Endothelial cell of umbilical vein (primary cell): ENCODE measurements at regions not wholly inside any gene's neighbourhood (a gene's known extent, or its start where the extent isn't known, plus 50 kb on each side); places are given as distances from the start of the nearest gene placed in this dataset.

ENCODE experiments used
- BruUV-seq: library from RNA; stranded (reverse); fragments of 400-500 nt; replicated peaks from 2 replicates; lab custom pipeline; 2021; lab: Mats Ljungman, UMichigan
- CTCF ChIA-PET: fragments of 300-600, 350-600 bp; sonication (Branson Sonifier 250); formaldehyde crosslinking; loops from one replicate; lab custom pipeline; 2021; ENCODE audit warnings: antibody characterized with exemption, inconsistent platforms; lab: Charles Lee
- POLR2A ChIA-PET: fragments of 300-600, 350-600 bp; sonication (Branson Sonifier 250); formaldehyde crosslinking; loops from one replicate; lab custom pipeline; 2021; ENCODE audit warnings: antibody characterized with exemption, inconsistent platforms; lab: Charles Lee
- DNase-seq: peaks from one replicate; pipeline ENCODE4 v3.0.0-alpha.2; 2011; ENCODE audit warnings: low read depth, low spot score
- FAIRE-seq: peaks from 2 replicates; lab custom pipeline; 2011; peaks lifted over from hg19 to GRCh38; lab: Jason Lieb, UNC
- H2AFZ ChIP-seq: 2 replicates; pipeline ENCODE4 v1.6.0; 2012; ENCODE audit warnings: low read depth, low read length, control low read depth, inconsistent platforms
- H3K27ac ChIP-seq: 2 replicates; pipeline ENCODE4 v1.5.1; 2011; ENCODE audit warnings: low read depth, mild to moderate bottlenecking, control low read depth, low read length, moderate library complexity; ENCODE audit not compliant: insufficient read depth
- H3K27me3 ChIP-seq, 2 experiments: 2 replicates each; pipeline versions ENCODE4 v1.6.0 to v1.6.1; 2011; ENCODE audit warnings: low read length in 2 of 2, mixed read lengths in 1 of 2; ENCODE audit not compliant: control insufficient read depth in 2 of 2, insufficient read depth in 2 of 2
- H3K36me3 ChIP-seq, 2 experiments: 2 replicates in 1 of 2; 3 replicates in 1 of 2; pipeline ENCODE4 v1.5.1; 2011; ENCODE audit warnings: low read length in 2 of 2, mild to moderate bottlenecking in 1 of 2, moderate library complexity in 1 of 2; ENCODE audit not compliant: control insufficient read depth in 2 of 2, insufficient read depth in 2 of 2; ENCODE audit errors: extremely low read depth in 1 of 2
- H3K4me1 ChIP-seq: 3 replicates; pipeline ENCODE4 v1.5.1; 2011; ENCODE audit warnings: mild to moderate bottlenecking, low read length; ENCODE audit not compliant: control insufficient read depth, insufficient read depth; ENCODE audit errors: extremely low read depth
- H3K4me2 ChIP-seq: 2 replicates; pipeline ENCODE4 v1.6.1; 2011; ENCODE audit warnings: low read length, control low read depth, mixed read lengths; ENCODE audit not compliant: insufficient read depth
- H3K4me3 ChIP-seq, 3 experiments: fragments of 200-600 bp in 1 of 3; sonication (generic), shearing (Covaris generic) in 1 of 3; replicated peaks in 1 of 3; 2 replicates each; pipeline ENCODE4 v1.5.1; 2011 to 2016; ENCODE audit warnings: control low read depth in 3 of 3, low read length in 3 of 3, mild to moderate bottlenecking in 2 of 3, inconsistent platforms in 1 of 3, low read depth in 1 of 3, moderate library complexity in 1 of 3; ENCODE audit not compliant: insufficient read depth in 1 of 3
- H3K79me2 ChIP-seq: 2 replicates; pipeline ENCODE4 v1.6.0; 2012; ENCODE audit warnings: low read length, inconsistent platforms; ENCODE audit not compliant: control insufficient read depth, insufficient read depth
- H3K9ac ChIP-seq: replicated peaks from 2 replicates; pipeline ENCODE3; 2011; ENCODE audit warnings: low read length, control low read depth; ENCODE audit not compliant: insufficient read depth; ENCODE audit errors: extremely low read depth
- H3K9me1 ChIP-seq: replicated peaks from 3 replicates; pipeline ENCODE4 v1.6.0; 2011; ENCODE audit warnings: mild to moderate bottlenecking, low read length; ENCODE audit not compliant: control insufficient read depth, insufficient read depth; ENCODE audit errors: extremely low read depth
- H3K9me3 ChIP-seq: replicated peaks from 2 replicates; pipeline ENCODE4 v1.5.1; 2012; ENCODE audit warnings: low read length, inconsistent platforms; ENCODE audit not compliant: control insufficient read depth, insufficient read depth
- H4K20me1 ChIP-seq: replicated peaks from 2 replicates; pipeline ENCODE3; 2011; ENCODE audit warnings: mild to moderate bottlenecking, low read length; ENCODE audit not compliant: control insufficient read depth, insufficient read depth; ENCODE audit errors: extremely low read depth
- EZH2 ChIP-seq: IDR thresholded peaks from 2 replicates; pipeline ENCODE4 v1.6.1; 2012; ENCODE audit warnings: borderline replicate concordance, low read depth, mild to moderate bottlenecking, moderate library complexity, low read length, inconsistent platforms; ENCODE audit not compliant: severe bottlenecking
- FOS ChIP-seq: IDR thresholded peaks from 2 replicates; pipeline ENCODE4 v1.6.1; 2011; ENCODE audit warnings: mild to moderate bottlenecking, low read length, moderate library complexity, borderline replicate concordance; ENCODE audit not compliant: insufficient read depth
- GATA2 ChIP-seq: IDR thresholded peaks from 2 replicates; pipeline ENCODE4 v1.7.0; 2011; ENCODE audit warnings: low read depth, mild to moderate bottlenecking, moderate library complexity, mixed read lengths, low read length; ENCODE audit not compliant: insufficient read length, insufficient read depth
- JUN ChIP-seq: IDR thresholded peaks from 2 replicates; pipeline ENCODE4 v1.6.1; 2011; ENCODE audit warnings: borderline replicate concordance, low read depth; ENCODE audit not compliant: insufficient read length, insufficient read depth
- MAX ChIP-seq: IDR thresholded peaks from 2 replicates; pipeline ENCODE4 v1.6.1; 2011; ENCODE audit not compliant: insufficient read depth, insufficient read length
- MYC ChIP-seq: IDR thresholded peaks from one replicate; pipeline ENCODE4 v1.6.1; 2011; ENCODE audit warnings: mild to moderate bottlenecking, low read depth, low read length
- POLR2A ChIP-seq: IDR thresholded peaks from 2 replicates; pipeline ENCODE4 v1.6.1; 2012; ENCODE audit warnings: low read depth, mild to moderate bottlenecking, control low read depth, low read length
- POLR2AphosphoS5 ChIP-seq: IDR thresholded peaks from 2 replicates; pipeline ENCODE4 v1.6.1; 2012; ENCODE audit warnings: low read depth, mild to moderate bottlenecking, control low read depth, low read length, moderate library complexity; ENCODE audit not compliant: insufficient read depth
- dilution Hi-C: fragments of 300-500 bp; cut with MboI; formaldehyde crosslinking; loops from one replicate; pipeline ENCODE4 v1.15.0; 2019; ENCODE audit warnings: low sequenced_read_pairs; ENCODE audit not compliant: extremely low pct_ligation_motif_present
- intact Hi-C: fragments of 100-400 bp; cut with micrococcal nuclease; formaldehyde crosslinking; loops from one replicate; pipeline ENCODE4 v1.10.0; 2022
- TF ChIP-seq, protein P1 (sequence below), 2 donors: IDR thresholded peaks; 1 replicate in 1 of 2; 2 replicates in 1 of 2; pipeline ENCODE4 v1.5.1; 2011; ENCODE audit warnings: low read length in 2 of 2, mild to moderate bottlenecking in 2 of 2, moderate library complexity in 2 of 2, control low read depth in 1 of 2, inconsistent platforms in 1 of 2, low read depth in 1 of 2; ENCODE audit not compliant: insufficient read depth in 1 of 2; ENCODE audit errors: extremely low read depth in 1 of 2

- no peak for DNase-seq
- TF ChIP-seq MAX (no peak), GATA2 (no peak)
- Histone ChIP-seq H4K20me1 (no peaks in the 10 kb centered on the region), H3K9me1 (no peaks in the 10 kb centered on the region), H3K9ac (no peak overlapping the region), H3K4me2 (no peak overlapping the region), H3K4me3 (no peak overlapping the region), H3K79me2 (no peaks in the 10 kb centered on the region), H2AFZ (no peak overlapping the region), H3K4me1 (peaks cover 3% of the 10 kb centered on the region), H3K9me3 (no peaks in the 10 kb centered on the region), H3K36me3 (no peaks in the 10 kb centered on the region), H3K27me3 (no peaks in the 10 kb centered on the region), H3K27ac (no peak overlapping the region)
- dilution Hi-C loops: no loop called here
- intact Hi-C loops: no loop called here
- no TSS peak for BruUV-seq
- ChIA-PET POLR2A (no interaction called here), CTCF (no interaction called here)
- no peak for FAIRE-seq
These were observed 79.5 kb upstream of the YWHAQ start for GRCh38 chr2:9710311-9710710.

DNA sequence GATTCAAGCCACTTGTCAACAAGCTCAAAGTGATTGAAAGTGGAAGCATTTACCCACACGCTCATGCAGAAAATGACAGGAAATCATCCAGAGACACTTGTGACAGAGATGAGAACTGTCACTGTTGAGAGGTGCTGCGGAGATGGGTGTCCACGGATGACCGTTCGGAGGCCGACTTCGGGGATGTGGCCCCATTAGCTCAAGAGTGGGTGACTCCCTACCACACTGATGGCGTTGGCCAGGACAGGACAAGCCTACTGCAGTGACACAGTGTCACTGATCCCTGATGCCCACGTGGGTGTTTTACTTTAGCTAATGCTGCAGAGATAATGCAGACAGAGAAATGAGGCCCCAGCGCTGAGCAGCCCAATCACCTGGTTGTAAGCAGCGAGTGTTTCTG is 81.5 kb upstream of the YWHAQ start:
- CTCF ChIA-PET: interaction anchor here (0.7 to 0.9 kb wide), 3 partner anchors 58 to 271 kb away, joined by 3 read pairs; partner anchors contain the start of gene YWHAQ
- Histone ChIP-seq H3K27me3 (no peaks in the 10 kb centered on the region), H3K9me1 (no peaks in the 10 kb centered on the region), H3K9me3 (no peaks in the 10 kb centered on the region), H3K4me2 (no peak overlapping the region), H3K79me2 (no peaks in the 10 kb centered on the region), H3K36me3 (no peaks in the 10 kb centered on the region), H2AFZ (no peak overlapping the region), H3K4me3 (no peak overlapping the region), H3K4me1 (peaks cover 7% of the 10 kb centered on the region), H3K9ac (no peak overlapping the region), H3K27ac (no peak overlapping the region), H4K20me1 (no peaks in the 10 kb centered on the region)
- TF ChIP-seq POLR2AphosphoS5 (no peak), MAX (no peak), JUN (no peak), POLR2A (no peak), MYC (no peak), GATA2 (no peak), EZH2 (no peak), FOS (no peak)
- TF ChIP-seq, protein P1, sequence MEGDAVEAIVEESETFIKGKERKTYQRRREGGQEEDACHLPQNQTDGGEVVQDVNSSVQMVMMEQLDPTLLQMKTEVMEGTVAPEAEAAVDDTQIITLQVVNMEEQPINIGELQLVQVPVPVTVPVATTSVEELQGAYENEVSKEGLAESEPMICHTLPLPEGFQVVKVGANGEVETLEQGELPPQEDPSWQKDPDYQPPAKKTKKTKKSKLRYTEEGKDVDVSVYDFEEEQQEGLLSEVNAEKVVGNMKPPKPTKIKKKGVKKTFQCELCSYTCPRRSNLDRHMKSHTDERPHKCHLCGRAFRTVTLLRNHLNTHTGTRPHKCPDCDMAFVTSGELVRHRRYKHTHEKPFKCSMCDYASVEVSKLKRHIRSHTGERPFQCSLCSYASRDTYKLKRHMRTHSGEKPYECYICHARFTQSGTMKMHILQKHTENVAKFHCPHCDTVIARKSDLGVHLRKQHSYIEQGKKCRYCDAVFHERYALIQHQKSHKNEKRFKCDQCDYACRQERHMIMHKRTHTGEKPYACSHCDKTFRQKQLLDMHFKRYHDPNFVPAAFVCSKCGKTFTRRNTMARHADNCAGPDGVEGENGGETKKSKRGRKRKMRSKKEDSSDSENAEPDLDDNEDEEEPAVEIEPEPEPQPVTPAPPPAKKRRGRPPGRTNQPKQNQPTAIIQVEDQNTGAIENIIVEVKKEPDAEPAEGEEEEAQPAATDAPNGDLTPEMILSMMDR (IDR thresholded peaks at IDR 0.05; ENCODE audit: extremely low read depth in 1 of 2, insufficient read depth in 1 of 2, low read depth in 1 of 2, low read length in 2 of 2): no peak
- DNase-seq (no peak), FAIRE-seq (no peak)
- no TSS peak for BruUV-seq
- intact Hi-C loops: no loop called here
- POLR2A ChIA-PET: interaction anchor here (0.6 kb wide), 1 partner anchor 88 kb away, joined by 3 read pairs; no protein-coding TSS in a partner anchor
- dilution Hi-C loops: no loop called here
